HepG2 (cell line): ENCODE measurements at regions not wholly inside any gene's neighbourhood (a gene's known extent, or its start where the extent isn't known, plus 50 kb on each side); places are given as distances from the start of the nearest gene placed in this dataset.

Source experiments
- ATAC-seq: fragments of 200-7000 bp; cut with Tn5 transposase; 3 replicates; pipeline ENCODE4 v1.9.1; 2020; ENCODE audit warnings: mild to moderate bottlenecking, moderate library complexity
- BruUV-seq: library from RNA; stranded (reverse); fragments of 400-500 nt; replicated peaks from 2 replicates; lab custom pipeline; 2021; lab: Mats Ljungman, UMichigan
- CTCF ChIA-PET: fragments of 300-600 bp; formaldehyde crosslinking; extraction: SDS; loops from one replicate; lab custom pipeline; 2021; ENCODE audit warnings: low total read pairs, inconsistent platforms, low intra/inter-chr PET ratio; lab: Yijun Ruan, JAX
- POLR2A ChIA-PET: fragments of 350-600 bp; sonication (Branson Sonifier 250); formaldehyde crosslinking; loops from one replicate; lab custom pipeline; 2020; ENCODE audit warnings: antibody characterized with exemption, inconsistent platforms; lab: Yijun Ruan, JAX
- DNase-seq: peaks from one replicate; pipeline ENCODE4 v3.0.0-alpha.2; 2015; ENCODE audit warnings: low spot score
- FAIRE-seq: peaks from 3 replicates; lab custom pipeline; 2011; peaks lifted over from hg19 to GRCh38; lab: Jason Lieb, UNC
- H2AFZ ChIP-seq: one replicate; pipeline ENCODE4 v1.6.1; 2011; ENCODE audit warnings: low read length, inconsistent platforms
- H3K27ac ChIP-seq: fragments of 300-600 bp; 3 replicates; pipeline ENCODE4 v1.8.0; 2011; ENCODE audit warnings: mixed run types, mild to moderate bottlenecking, mixed read lengths, low read length, inconsistent platforms; ENCODE audit not compliant: insufficient read depth; ENCODE audit errors: extremely low read length
- H3K27me3 ChIP-seq, 2 experiments: fragments of 200-600 bp in 1 of 2; 2 replicates in 1 of 2; 3 replicates in 1 of 2; pipeline versions ENCODE4 v1.6.0 to v1.8.0; 2011; ENCODE audit warnings: low read length in 2 of 2, mild to moderate bottlenecking in 2 of 2, moderate library complexity in 2 of 2, inconsistent platforms in 1 of 2; ENCODE audit not compliant: insufficient read depth in 2 of 2, control insufficient read depth in 1 of 2
- H3K36me3 ChIP-seq, 2 experiments: fragments of 200-600 bp in 1 of 2; replicated peaks in 1 of 2; 2 replicates in 1 of 2; 3 replicates in 1 of 2; pipeline versions ENCODE4 v1.5.1 to v1.8.0; 2011; ENCODE audit warnings: low read length in 2 of 2, inconsistent platforms in 1 of 2; ENCODE audit not compliant: insufficient read depth in 2 of 2, control insufficient read depth in 1 of 2
- H3K4me1 ChIP-seq: 2 replicates; pipeline ENCODE4 v1.5.1; 2012; ENCODE audit warnings: low read length, inconsistent platforms; ENCODE audit not compliant: insufficient read depth
- H3K4me2 ChIP-seq: 2 replicates; pipeline ENCODE4 v1.6.0; 2011; ENCODE audit warnings: low read depth, low read length, inconsistent platforms
- H3K4me3 ChIP-seq, 3 experiments: fragments of 200-600 bp in 1 of 3; sonication (generic), shearing (Covaris generic) in 1 of 3; replicated peaks in 1 of 3; 2 replicates each; pipeline ENCODE4 v1.5.1; 2011 to 2016; ENCODE audit warnings: low read length in 3 of 3, inconsistent platforms in 2 of 3, low read depth in 2 of 3, mild to moderate bottlenecking in 2 of 3, control low read depth in 1 of 3, mixed read lengths in 1 of 3; ENCODE audit not compliant: insufficient read depth in 1 of 3
- H3K79me2 ChIP-seq: one replicate; pipeline ENCODE4 v1.6.1; 2011; ENCODE audit warnings: low read length, inconsistent platforms; ENCODE audit not compliant: insufficient read depth
- H3K9ac ChIP-seq: 2 replicates; pipeline ENCODE4 v1.6.0; 2011; ENCODE audit warnings: mild to moderate bottlenecking, low read depth, low read length, inconsistent platforms; ENCODE audit not compliant: insufficient read depth
- H3K9me3 ChIP-seq: 2 replicates; pipeline ENCODE4 v1.5.1; 2012; ENCODE audit warnings: mild to moderate bottlenecking, low read length
- H4K20me1 ChIP-seq: 2 replicates; pipeline ENCODE4 v1.6.0; 2011; ENCODE audit warnings: inconsistent platforms, mild to moderate bottlenecking, low read length, moderate library complexity; ENCODE audit not compliant: insufficient read depth
- NKX3-1 ChIP-seq: sonication (generic); formaldehyde crosslinking; IDR thresholded peaks from 2 replicates; pipeline ENCODE4 v1.5.0; 2020; ENCODE audit warnings: missing genetic modification reagents
- PAF1 ChIP-seq: IDR thresholded peaks from 2 replicates; pipeline ENCODE4 v1.6.1; 2016; ENCODE audit warnings: missing genetic modification reagents, missing compliant biosample characterization
- PHF8 ChIP-seq: sonication (generic); formaldehyde crosslinking; IDR thresholded peaks from 2 replicates; pipeline ENCODE4 v1.5.0; 2020; ENCODE audit warnings: missing genetic modification reagents
- ZFP36L2 ChIP-seq: sonication (generic); formaldehyde crosslinking; IDR thresholded peaks from 2 replicates; pipeline ENCODE4 v1.4.0; 2020; ENCODE audit warnings: missing genetic modification reagents
- ZNF780A ChIP-seq: sonication (generic); formaldehyde crosslinking; IDR thresholded peaks from 2 replicates; pipeline ENCODE4 v1.8.0; 2022; ENCODE audit warnings: mild to moderate bottlenecking, missing genetic modification reagents, moderate library complexity
- WGBS: methylation state at CpG from one replicate; pipeline ENCODE4 v1.1.6; 2017; ENCODE audit warnings: low lambda C conversion rate; 5-methylcytosine and 5-hydroxymethylcytosine counted together
- in situ Hi-C: cut with HindIII; loops from 2 replicates; pipeline ENCODE4 v1.10.0; 2017; ENCODE audit warnings: low pct_unique_long_range_greater_than_20kb; ENCODE audit not compliant: extremely low pct_ligation_motif_present
- intact Hi-C: fragments of 100-400 bp; cut with micrococcal nuclease; formaldehyde crosslinking; loops from one replicate; pipeline ENCODE4 v1.10.0; 2022; ENCODE audit not compliant: unreplicated experiment
- TF ChIP-seq, protein P1 (sequence below): IDR thresholded peaks from 2 replicates; pipeline ENCODE4 v1.6.1; 2016; ENCODE audit warnings: missing compliant biosample characterization, missing genetic modification reagents, borderline replicate concordance
- TF ChIP-seq, protein P2 (sequence below): sonication (generic); formaldehyde crosslinking; IDR thresholded peaks from 2 replicates; pipeline ENCODE4 v1.5.1; 2020; ENCODE audit warnings: missing genetic modification reagents, mild to moderate bottlenecking, borderline replicate concordance
- TF ChIP-seq, protein P3 (sequence below): sonication (generic); formaldehyde crosslinking; IDR thresholded peaks from 2 replicates; pipeline ENCODE4 v1.4.0; 2020; ENCODE audit warnings: mild to moderate bottlenecking, low read depth, missing genetic modification reagents

DNA sequence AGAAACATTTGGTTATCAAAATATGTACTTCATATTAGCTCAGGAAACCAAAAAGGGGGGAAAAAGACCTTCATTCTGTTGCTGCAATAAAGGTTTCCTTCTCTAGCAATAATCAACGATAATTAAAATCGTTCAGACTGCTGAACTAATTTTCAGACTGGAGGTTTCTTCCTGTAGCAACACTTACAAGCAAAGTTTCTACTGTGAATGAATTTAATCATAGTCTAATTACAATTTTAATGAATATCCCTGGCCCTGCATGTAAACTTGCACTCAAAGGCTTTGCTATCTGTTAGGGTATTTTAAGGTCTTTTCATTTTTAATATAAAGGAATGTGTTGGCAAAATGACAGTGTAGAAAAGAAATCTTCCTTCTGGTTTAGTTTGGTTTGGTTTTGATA, 265.2 kb downstream of the QDPR start:
- POLR2A ChIA-PET: no interaction called here
- FAIRE-seq: no peak
- in situ Hi-C loops: no loop called here

More for the DNA sequence above, 265.2 kb downstream of the QDPR start:
- WGBS: 0% methylated on average over 2 of the region's 2 CpGs
- Histone ChIP-seq H3K4me3 (no peak overlapping the region), H3K79me2 (no peaks in the 10 kb centered on the region), H3K9me3 (no peaks in the 10 kb centered on the region), H3K36me3 (no peaks in the 10 kb centered on the region), H3K27ac (no peak overlapping the region), H3K4me2 (no peak overlapping the region), H3K4me1 (no peaks in the 10 kb centered on the region), H4K20me1 (no peaks in the 10 kb centered on the region), H2AFZ (no peak overlapping the region), H3K27me3 (no peaks in the 10 kb centered on the region; a peak in 1 of 5 replicates), H3K9ac (no peak overlapping the region)
- ATAC-seq (no peak), DNase-seq (no peak)
- no TSS peak for BruUV-seq
- intact Hi-C loops: no loop called here
- CTCF ChIA-PET: no interaction called here
- TF ChIP-seq ZNF780A (CRISPR knock-in tag) (no peak), NKX3-1 (CRISPR knock-in tag) (no peak), ZFP36L2 (no peak), PHF8 (CRISPR knock-in tag) (no peak), PAF1 (CRISPR knock-in tag) (no peak)
- TF ChIP-seq, protein P1, sequence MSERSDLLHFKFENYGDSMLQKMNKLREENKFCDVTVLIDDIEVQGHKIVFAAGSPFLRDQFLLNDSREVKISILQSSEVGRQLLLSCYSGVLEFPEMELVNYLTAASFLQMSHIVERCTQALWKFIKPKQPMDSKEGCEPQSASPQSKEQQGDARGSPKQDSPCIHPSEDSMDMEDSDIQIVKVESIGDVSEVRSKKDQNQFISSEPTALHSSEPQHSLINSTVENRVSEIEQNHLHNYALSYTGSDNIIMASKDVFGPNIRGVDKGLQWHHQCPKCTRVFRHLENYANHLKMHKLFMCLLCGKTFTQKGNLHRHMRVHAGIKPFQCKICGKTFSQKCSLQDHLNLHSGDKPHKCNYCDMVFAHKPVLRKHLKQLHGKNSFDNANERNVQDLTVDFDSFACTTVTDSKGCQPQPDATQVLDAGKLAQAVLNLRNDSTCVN (CRISPR knock-in tag): no peak
- TF ChIP-seq, protein P2, sequence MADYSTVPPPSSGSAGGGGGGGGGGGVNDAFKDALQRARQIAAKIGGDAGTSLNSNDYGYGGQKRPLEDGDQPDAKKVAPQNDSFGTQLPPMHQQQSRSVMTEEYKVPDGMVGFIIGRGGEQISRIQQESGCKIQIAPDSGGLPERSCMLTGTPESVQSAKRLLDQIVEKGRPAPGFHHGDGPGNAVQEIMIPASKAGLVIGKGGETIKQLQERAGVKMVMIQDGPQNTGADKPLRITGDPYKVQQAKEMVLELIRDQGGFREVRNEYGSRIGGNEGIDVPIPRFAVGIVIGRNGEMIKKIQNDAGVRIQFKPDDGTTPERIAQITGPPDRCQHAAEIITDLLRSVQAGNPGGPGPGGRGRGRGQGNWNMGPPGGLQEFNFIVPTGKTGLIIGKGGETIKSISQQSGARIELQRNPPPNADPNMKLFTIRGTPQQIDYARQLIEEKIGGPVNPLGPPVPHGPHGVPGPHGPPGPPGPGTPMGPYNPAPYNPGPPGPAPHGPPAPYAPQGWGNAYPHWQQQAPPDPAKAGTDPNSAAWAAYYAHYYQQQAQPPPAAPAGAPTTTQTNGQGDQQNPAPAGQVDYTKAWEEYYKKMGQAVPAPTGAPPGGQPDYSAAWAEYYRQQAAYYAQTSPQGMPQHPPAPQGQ (CRISPR knock-in tag): no peak
- TF ChIP-seq, protein P3, sequence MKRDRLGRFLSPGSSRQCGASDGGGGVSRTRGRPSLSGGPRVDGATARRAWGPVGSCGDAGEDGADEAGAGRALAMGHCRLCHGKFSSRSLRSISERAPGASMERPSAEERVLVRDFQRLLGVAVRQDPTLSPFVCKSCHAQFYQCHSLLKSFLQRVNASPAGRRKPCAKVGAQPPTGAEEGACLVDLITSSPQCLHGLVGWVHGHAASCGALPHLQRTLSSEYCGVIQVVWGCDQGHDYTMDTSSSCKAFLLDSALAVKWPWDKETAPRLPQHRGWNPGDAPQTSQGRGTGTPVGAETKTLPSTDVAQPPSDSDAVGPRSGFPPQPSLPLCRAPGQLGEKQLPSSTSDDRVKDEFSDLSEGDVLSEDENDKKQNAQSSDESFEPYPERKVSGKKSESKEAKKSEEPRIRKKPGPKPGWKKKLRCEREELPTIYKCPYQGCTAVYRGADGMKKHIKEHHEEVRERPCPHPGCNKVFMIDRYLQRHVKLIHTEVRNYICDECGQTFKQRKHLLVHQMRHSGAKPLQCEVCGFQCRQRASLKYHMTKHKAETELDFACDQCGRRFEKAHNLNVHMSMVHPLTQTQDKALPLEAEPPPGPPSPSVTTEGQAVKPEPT: no peak
